ENCODE measurements at regions not wholly inside any gene's neighbourhood (a gene's known extent, or its start where the extent isn't known, plus 50 kb on each side); places are given as distances from the start of the nearest gene placed in this dataset.

GRCh38 chr12:90832427-90832826 is 122.5 kb downstream of the CCER1 start:
- no peak for TF ChIP-seq CTCF (IDR thresholded peaks at IDR 0.05)
- TF ChIP-seq POLR2AphosphoS5 (IDR thresholded peaks at IDR 0.05): no peak
- TF ChIP-seq EP300 (IDR thresholded peaks at IDR 0.05): no peak

All from stomach (tissue), 4 donors.